ENCODE measurements at regions not wholly inside any gene's neighbourhood (a gene's known extent, or its start where the extent isn't known, plus 50 kb on each side); places are given as distances from the start of the nearest gene placed in this dataset.

- H3K4ac ChIP-seq (ENCODE audit: low read length): no peak overlapping the region
- no peak for DNase-seq (ENCODE audit: low spot score)
- no peak overlapping the region for H2AFZ ChIP-seq (ENCODE audit: low read length)
- no peak overlapping the region for H3K18ac ChIP-seq (ENCODE audit: low read length)
- H3K27me3 ChIP-seq (ENCODE audit: control insufficient read depth in 3 of 3, insufficient read depth in 3 of 3, low read depth in 1 of 3, low read length in 3 of 3): no peaks in the 10 kb centered on the region
- no peak overlapping the region for H3K9ac ChIP-seq (ENCODE audit: low read depth, low read length, poor library complexity)
- no peak overlapping the region for H3K14ac ChIP-seq (ENCODE audit: low read length)
- no peaks in the 10 kb centered on the region for H3K36me3 ChIP-seq (replicated peaks in 1 of 2; ENCODE audit: control insufficient read depth in 2 of 2, insufficient read depth in 2 of 2, low read length in 2 of 2)
- no peaks in the 10 kb centered on the region for H3K9me3 ChIP-seq (replicated peaks in 1 of 2; ENCODE audit: control insufficient read depth in 2 of 2, insufficient read depth in 1 of 2, low read depth in 1 of 2, low read length in 2 of 2)
- H4K8ac ChIP-seq (ENCODE audit: low read depth, low read length): no peak overlapping the region
- no peak overlapping the region for H3K27ac ChIP-seq (replicated peaks; ENCODE audit: low read length)
- no peak overlapping the region for H2AK5ac ChIP-seq (ENCODE audit: low read depth, low read length)
- H3K23ac ChIP-seq (ENCODE audit: low read depth, low read length, poor library complexity): no peak overlapping the region
- no peak overlapping the region for H2BK15ac ChIP-seq (ENCODE audit: low read length)
- WGBS, 2 donors (ENCODE audit: extremely low coverage in 2 of 2, insufficient read length in 2 of 2, insufficient replicate concordance in 1 of 2): no CpG with 5 or more reads among the region's 2 CpGs
- H2BK120ac ChIP-seq (ENCODE audit: low read depth, low read length): no peak overlapping the region
- H4K91ac ChIP-seq (ENCODE audit: low read depth, low read length, poor library complexity): no peak overlapping the region
- H2BK5ac ChIP-seq (ENCODE audit: low read length): no peak overlapping the region
- no peaks in the 10 kb centered on the region for H3K79me1 ChIP-seq (ENCODE audit: low read depth, low read length)
- peaks cover 2 to 5% of the 10 kb centered on the region in 2 donors for H3K4me1 ChIP-seq (ENCODE audit: control insufficient read depth in 2 of 2, insufficient read depth in 1 of 2, low read depth in 1 of 2, low read length in 2 of 2)
- no peak overlapping the region for H3K4me2 ChIP-seq (ENCODE audit: insufficient read depth, low read length, poor library complexity, severe bottlenecking)
- H2BK12ac ChIP-seq (ENCODE audit: low read length): no peak overlapping the region
- no peak overlapping the region for H3K4me3 ChIP-seq (ENCODE audit: low read length in 2 of 2)
These were observed 88.0 kb upstream of the RGS18 start for GRCh38 chr1:192070213-192070612.

GRCh38 chr1:192080684-192081083, 77.6 kb upstream of the RGS18 start:
- H2BK12ac ChIP-seq (ENCODE audit: low read length): no peak overlapping the region
- H4K8ac ChIP-seq (ENCODE audit: low read depth, low read length): no peak overlapping the region
- H3K4me3 ChIP-seq (ENCODE audit: low read length in 2 of 2): no peak overlapping the region
- H3K79me1 ChIP-seq (ENCODE audit: low read depth, low read length): no peaks in the 10 kb centered on the region
- H3K4me1 ChIP-seq (ENCODE audit: control insufficient read depth in 2 of 2, insufficient read depth in 1 of 2, low read depth in 1 of 2, low read length in 2 of 2): no peaks in the 10 kb centered on the region
- DNase-seq (ENCODE audit: low spot score): no peak
- H2AFZ ChIP-seq (ENCODE audit: low read length): peak overlapping the region; percentile 32
- H3K9me3 ChIP-seq (replicated peaks in 1 of 2; ENCODE audit: control insufficient read depth in 2 of 2, insufficient read depth in 1 of 2, low read depth in 1 of 2, low read length in 2 of 2): no peaks in the 10 kb centered on the region
- no peak overlapping the region for H3K4me2 ChIP-seq (ENCODE audit: insufficient read depth, low read length, poor library complexity, severe bottlenecking)
- H3K36me3 ChIP-seq (replicated peaks in 1 of 2; ENCODE audit: control insufficient read depth in 2 of 2, insufficient read depth in 2 of 2, low read length in 2 of 2): no peaks in the 10 kb centered on the region
- no peak overlapping the region for H3K14ac ChIP-seq (ENCODE audit: low read length)
- no peak overlapping the region for H3K27ac ChIP-seq (replicated peaks; ENCODE audit: low read length)
- no CpG with 5 or more reads among the region's 2 CpGs for WGBS, 2 donors (ENCODE audit: extremely low coverage in 2 of 2, insufficient read length in 2 of 2, insufficient replicate concordance in 1 of 2)
- H3K23ac ChIP-seq (ENCODE audit: low read depth, low read length, poor library complexity): no peak overlapping the region
- H3K4ac ChIP-seq (ENCODE audit: low read length): no peak overlapping the region
- no peaks in the 10 kb centered on the region for H3K27me3 ChIP-seq (ENCODE audit: control insufficient read depth in 3 of 3, insufficient read depth in 3 of 3, low read depth in 1 of 3, low read length in 3 of 3)
- no peak overlapping the region for H3K18ac ChIP-seq (ENCODE audit: low read length)
- no peak overlapping the region for H2AK5ac ChIP-seq (ENCODE audit: low read depth, low read length)
- no peak overlapping the region for H4K91ac ChIP-seq (ENCODE audit: low read depth, low read length, poor library complexity)
- no peak overlapping the region for H3K9ac ChIP-seq (ENCODE audit: low read depth, low read length, poor library complexity)
- no peak overlapping the region for H2BK120ac ChIP-seq (ENCODE audit: low read depth, low read length)
- no peak overlapping the region for H2BK5ac ChIP-seq (ENCODE audit: low read length)
- H2BK15ac ChIP-seq (ENCODE audit: low read length): no peak overlapping the region

GRCh38 chr1:192081359-192081758, 76.9 kb upstream of the RGS18 start:
- Histone ChIP-seq H2BK12ac (ENCODE audit: low read length) (no peak overlapping the region), H3K27ac (replicated peaks; ENCODE audit: low read length) (no peak overlapping the region), H3K18ac (ENCODE audit: low read length) (no peak overlapping the region), H4K91ac (ENCODE audit: low read depth, low read length, poor library complexity) (no peak overlapping the region), H2BK5ac (ENCODE audit: low read length) (no peak overlapping the region), H3K4ac (ENCODE audit: low read length) (no peak overlapping the region), H2BK120ac (ENCODE audit: low read depth, low read length) (no peak overlapping the region), H2AFZ (ENCODE audit: low read length) (no peak overlapping the region), H3K4me3 (ENCODE audit: low read length in 2 of 2) (no peak overlapping the region), H2AK5ac (ENCODE audit: low read depth, low read length) (no peak overlapping the region), H3K14ac (ENCODE audit: low read length) (no peak overlapping the region), H4K8ac (ENCODE audit: low read depth, low read length) (no peak overlapping the region), H2BK15ac (ENCODE audit: low read length) (no peak overlapping the region), H3K4me2 (ENCODE audit: insufficient read depth, low read length, poor library complexity, severe bottlenecking) (no peak overlapping the region), H3K23ac (ENCODE audit: low read depth, low read length, poor library complexity) (no peak overlapping the region), H3K9ac (ENCODE audit: low read depth, low read length, poor library complexity) (no peak overlapping the region), H3K27me3 (ENCODE audit: control insufficient read depth in 3 of 3, insufficient read depth in 3 of 3, low read depth in 1 of 3, low read length in 3 of 3) (no peaks in the 10 kb centered on the region), H3K36me3 (replicated peaks in 1 of 2; ENCODE audit: control insufficient read depth in 2 of 2, insufficient read depth in 2 of 2, low read length in 2 of 2) (no peaks in the 10 kb centered on the region), H3K4me1 (ENCODE audit: control insufficient read depth in 2 of 2, insufficient read depth in 1 of 2, low read depth in 1 of 2, low read length in 2 of 2) (no peaks in the 10 kb centered on the region), H3K79me1 (ENCODE audit: low read depth, low read length) (no peaks in the 10 kb centered on the region), H3K9me3 (replicated peaks in 1 of 2; ENCODE audit: control insufficient read depth in 2 of 2, insufficient read depth in 1 of 2, low read depth in 1 of 2, low read length in 2 of 2) (no peaks in the 10 kb centered on the region)
- no peak for DNase-seq (ENCODE audit: low spot score)

GRCh38 chr1:192086644-192087043, 71.6 kb upstream of the RGS18 start:
- no peak overlapping the region for H3K4me2 ChIP-seq (ENCODE audit: insufficient read depth, low read length, poor library complexity, severe bottlenecking)
- no peak overlapping the region for H3K4me3 ChIP-seq (ENCODE audit: low read length in 2 of 2)

More at GRCh38 chr1:192086644-192087043, 71.6 kb upstream of the RGS18 start:
- no peak overlapping the region for H3K23ac ChIP-seq (ENCODE audit: low read depth, low read length, poor library complexity)
- H4K91ac ChIP-seq (ENCODE audit: low read depth, low read length, poor library complexity): no peak overlapping the region
- H2AK5ac ChIP-seq (ENCODE audit: low read depth, low read length): no peak overlapping the region
- DNase-seq (ENCODE audit: low spot score): no peak
- H3K36me3 ChIP-seq (replicated peaks in 1 of 2; ENCODE audit: control insufficient read depth in 2 of 2, insufficient read depth in 2 of 2, low read length in 2 of 2): no peaks in the 10 kb centered on the region
- no peak overlapping the region for H2AFZ ChIP-seq (ENCODE audit: low read length)
- H3K79me1 ChIP-seq (ENCODE audit: low read depth, low read length): no peaks in the 10 kb centered on the region
- H2BK5ac ChIP-seq (ENCODE audit: low read length): no peak overlapping the region
- no peaks in the 10 kb centered on the region for H3K9me3 ChIP-seq (replicated peaks in 1 of 2; ENCODE audit: control insufficient read depth in 2 of 2, insufficient read depth in 1 of 2, low read depth in 1 of 2, low read length in 2 of 2)
- H3K27ac ChIP-seq (replicated peaks; ENCODE audit: low read length): no peak overlapping the region
- no peak overlapping the region for H3K4ac ChIP-seq (ENCODE audit: low read length)
- WGBS, 2 donors (ENCODE audit: extremely low coverage in 2 of 2, insufficient read length in 2 of 2, insufficient replicate concordance in 1 of 2): no CpG with 5 or more reads among the region's 1 CpG
- no peak overlapping the region for H3K18ac ChIP-seq (ENCODE audit: low read length)
- no peak overlapping the region for H2BK12ac ChIP-seq (ENCODE audit: low read length)
- H3K14ac ChIP-seq (ENCODE audit: low read length): no peak overlapping the region
- no peak overlapping the region for H4K8ac ChIP-seq (ENCODE audit: low read depth, low read length)
- H3K27me3 ChIP-seq (ENCODE audit: control insufficient read depth in 3 of 3, insufficient read depth in 3 of 3, low read depth in 1 of 3, low read length in 3 of 3): no peaks in the 10 kb centered on the region
- H3K9ac ChIP-seq (ENCODE audit: low read depth, low read length, poor library complexity): no peak overlapping the region
- H3K4me1 ChIP-seq (ENCODE audit: control insufficient read depth in 2 of 2, insufficient read depth in 1 of 2, low read depth in 1 of 2, low read length in 2 of 2): no peaks in the 10 kb centered on the region
- no peak overlapping the region for H2BK15ac ChIP-seq (ENCODE audit: low read length)
- no peak overlapping the region for H2BK120ac ChIP-seq (ENCODE audit: low read depth, low read length)

All from neuronal stem cell (in vitro differentiated cells).